RWPE1 (cell line): ENCODE measurements at regions not wholly inside any gene's neighbourhood (a gene's known extent, or its start where the extent isn't known, plus 50 kb on each side); places are given as distances from the start of the nearest gene placed in this dataset.

Experiments
- CTCF ChIA-PET: fragments of 350-600 bp; sonication (Branson Sonifier 250); formaldehyde crosslinking; extraction: SDS; loops from one replicate; lab custom pipeline; 2021; lab: Yijun Ruan, JAX
- POLR2A ChIA-PET: fragments of 400-600 bp; formaldehyde crosslinking; extraction: SDS; loops from one replicate; lab custom pipeline; 2020; ENCODE audit warnings: antibody characterized with exemption; ENCODE audit not compliant: low non-redundant PET; lab: Yijun Ruan, JAX
- DNase-seq: peaks from one replicate; pipeline ENCODE4 v3.0.0; 2012; ENCODE audit warnings: low spot score
- H3K27ac ChIP-seq: fragments of 450-650 bp; 2 replicates; pipeline ENCODE4 v1.5.1; 2017
- CTCF ChIP-seq: fragments of 450-650 bp; conservative IDR thresholded peaks from 2 replicates; pipeline ENCODE4 v1.5.1; 2017; ENCODE audit warnings: low read depth, mild to moderate bottlenecking

- ChIA-PET CTCF (no interaction called here), POLR2A (no interaction called here)
- TF ChIP-seq CTCF, result no peak
- no peak overlapping the region for H3K27ac ChIP-seq
- no peak for DNase-seq
These were observed 84.2 kb upstream of the UXS1 start for GRCh38 chr2:106278112-106278876.

- ChIA-PET POLR2A (no interaction called here), CTCF (no interaction called here)
- no peak for DNase-seq
- TF ChIP-seq CTCF, result no peak
- H3K27ac ChIP-seq, result no peak overlapping the region
These were observed 83.3 kb upstream of the UXS1 start for GRCh38 chr2:106277426-106277825.

GRCh38 chr2:106275971-106276370, 81.9 kb upstream of the UXS1 start:
- no peak for TF ChIP-seq CTCF
- POLR2A ChIA-PET, result no interaction called here
- DNase-seq, result no peak
- H3K27ac ChIP-seq, result no peak overlapping the region
- CTCF ChIA-PET, result interaction anchor here (0.7 kb wide), 1 partner anchor 240 kb away, joined by 3 read pairs; no protein-coding TSS in a partner anchor

GRCh38 chr2:106274668-106275067, 80.6 kb upstream of the UXS1 start:
- ChIA-PET POLR2A (no interaction called here), CTCF (no interaction called here)
- no peak for DNase-seq
- H3K27ac ChIP-seq, result no peak overlapping the region
- TF ChIP-seq CTCF, result no peak

- no peak for DNase-seq
- no peak overlapping the region for H3K27ac ChIP-seq
- CTCF ChIA-PET, result no interaction called here
- POLR2A ChIA-PET, result no interaction called here
- TF ChIP-seq CTCF, result no peak
These were observed 78.2 kb upstream of the UXS1 start for GRCh38 chr2:106272216-106272807.

- TF ChIP-seq CTCF, result no peak
- no peak for DNase-seq
- ChIA-PET CTCF (interaction anchor here (1.1 kb wide), 1 partner anchor 9 kb away, joined by 4 read pairs; no protein-coding TSS in a partner anchor), POLR2A (no interaction called here)
- H3K27ac ChIP-seq, result no peak overlapping the region
These were observed 76.4 kb upstream of the UXS1 start for GRCh38 chr2:106270471-106270891.
